ENCODE measurements at regions not wholly inside any gene's neighbourhood (a gene's known extent, or its start where the extent isn't known, plus 50 kb on each side); places are given as distances from the start of the nearest gene placed in this dataset.

GRCh38 chr1:199786695-199787094, 240.8 kb upstream of the NR5A2 start:
- no peak for TF ChIP-seq EZH2 (IDR thresholded peaks at IDR 0.05; ENCODE audit: insufficient read depth, low read length)
- TF ChIP-seq CTCF (IDR thresholded peaks at IDR 0.05; ENCODE audit: insufficient read depth, low read depth, low read length), result no peak

Measured in astrocyte (in vitro differentiated cells and primary cell).